Right ventricle myocardium superior (tissue), 1 donor: ENCODE measurements at regions not wholly inside any gene's neighbourhood (a gene's known extent, or its start where the extent isn't known, plus 50 kb on each side); places are given as distances from the start of the nearest gene placed in this dataset.

Source experiments
- ATAC-seq: fragments of 200-7000 bp; cut with Tn5 transposase; one replicate; pipeline ENCODE4 v1.9.1; 2020; ENCODE audit warnings: mild to moderate bottlenecking; ENCODE audit not compliant: poor library complexity
- DNase-seq: peaks from one replicate; pipeline ENCODE4 v3.0.0-alpha.2; 2020
- intact Hi-C: fragments of 100-400 bp; cut with DNase I; formaldehyde crosslinking; loops from one replicate; pipeline ENCODE4 v1.11.2; 2022
- donor health status: DM: no; HTN: yes; CAD: no; lungs with severe emphysema.

DNA sequence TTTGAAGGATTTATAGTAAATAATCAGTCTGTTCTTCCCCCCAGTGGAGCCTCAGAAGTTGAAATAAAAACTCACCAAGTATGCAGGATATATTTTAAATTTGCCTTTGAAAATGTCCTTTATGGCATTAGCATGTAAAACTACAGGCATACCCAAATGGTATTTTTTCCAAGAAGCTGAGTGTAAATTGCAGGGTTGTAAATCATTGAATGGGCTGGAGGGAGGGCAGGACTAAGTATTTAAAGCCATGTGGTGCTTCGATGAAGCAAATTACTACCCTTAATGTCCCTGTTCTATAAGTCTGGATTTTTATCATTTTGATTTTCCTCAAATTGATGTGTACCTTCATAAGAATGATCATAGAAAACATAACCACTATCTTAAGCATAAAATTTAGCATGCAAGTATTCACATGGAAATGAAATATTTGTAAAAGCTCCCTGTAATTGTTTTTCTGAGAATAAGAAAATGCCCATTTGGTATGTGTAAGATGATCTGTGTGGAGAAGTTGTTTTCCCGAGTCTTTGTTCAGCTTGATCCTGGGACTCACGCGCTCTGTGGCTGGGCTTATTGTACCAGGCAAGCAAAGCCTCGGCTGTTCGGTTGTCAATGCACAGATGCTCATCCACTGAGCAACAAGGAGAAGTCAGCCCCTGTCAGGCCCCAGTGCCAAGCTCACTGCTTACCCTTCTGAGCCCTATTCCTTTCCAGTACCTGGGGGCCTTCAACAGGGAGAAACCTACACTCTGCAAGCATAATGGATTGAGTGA, 66.7 kb downstream of the CD164 start:
- intact Hi-C loops = no loop called here
- DNase-seq = no peak
- no peak for ATAC-seq

- no peak for DNase-seq
- intact Hi-C loops = no loop called here
- no peak for ATAC-seq
Observed at GRCh38 chr6:109314313-109314712, 68.0 kb downstream of the CD164 start.

GRCh38 chr6:109313139-109313538, 69.1 kb downstream of the CD164 start:
- DNase-seq (no peak), ATAC-seq (peak; percentile 73)
- intact Hi-C loops = no loop called here

- intact Hi-C loops = no loop called here
- ATAC-seq (no peak), DNase-seq (no peak)
Observed at GRCh38 chr6:109311471-109311870, 70.8 kb downstream of the CD164 start.

DNA sequence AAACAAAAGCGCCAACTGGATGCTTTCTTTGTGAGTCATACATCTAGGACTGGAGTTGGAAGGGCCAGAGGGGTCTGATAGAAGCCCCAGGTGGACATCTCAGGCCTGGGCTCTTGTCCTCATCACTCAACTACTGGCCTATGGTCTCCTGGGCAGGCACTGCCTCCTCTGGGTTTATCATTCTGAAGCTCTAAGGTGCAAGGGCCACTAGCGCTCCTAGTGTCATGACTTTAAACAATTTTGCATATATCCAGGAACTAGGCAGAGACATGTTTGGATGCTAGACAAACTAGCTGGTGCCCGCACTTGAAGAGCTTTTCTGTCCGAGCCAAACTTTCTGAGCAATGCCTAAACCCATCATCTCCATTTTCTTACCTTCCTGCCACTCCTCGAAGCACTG, 72.3 kb downstream of the CD164 start:
- DNase-seq = no peak

DNA sequence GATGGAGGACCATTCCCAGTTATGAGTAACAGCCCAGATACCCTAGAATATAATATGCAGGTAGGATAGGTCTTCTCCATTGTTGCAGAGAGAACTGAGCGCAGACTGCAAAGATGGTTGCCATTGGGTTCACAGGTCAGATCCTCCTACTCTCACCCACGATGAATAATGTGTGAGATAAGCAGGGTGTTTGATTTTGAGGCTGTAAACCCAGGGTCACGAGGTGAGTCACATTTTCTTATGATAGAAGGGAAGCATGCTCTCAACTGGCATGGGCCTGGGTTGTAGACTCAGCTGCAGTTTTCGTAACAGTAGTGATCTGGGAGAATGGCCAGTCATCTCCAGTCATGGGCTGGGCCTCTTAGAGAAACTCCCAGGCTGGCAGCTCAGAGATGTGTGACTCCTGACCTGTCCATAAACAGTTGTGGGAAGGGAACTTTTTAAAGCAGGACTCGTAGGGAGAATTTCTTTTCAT, 74.2 kb downstream of the CD164 start:
- intact Hi-C loops = no loop called here
- ATAC-seq (peak; percentile 84), DNase-seq (no peak)

More for the DNA sequence above, 72.3 kb downstream of the CD164 start:
- ATAC-seq = no peak
- intact Hi-C loops = no loop called here

DNA sequence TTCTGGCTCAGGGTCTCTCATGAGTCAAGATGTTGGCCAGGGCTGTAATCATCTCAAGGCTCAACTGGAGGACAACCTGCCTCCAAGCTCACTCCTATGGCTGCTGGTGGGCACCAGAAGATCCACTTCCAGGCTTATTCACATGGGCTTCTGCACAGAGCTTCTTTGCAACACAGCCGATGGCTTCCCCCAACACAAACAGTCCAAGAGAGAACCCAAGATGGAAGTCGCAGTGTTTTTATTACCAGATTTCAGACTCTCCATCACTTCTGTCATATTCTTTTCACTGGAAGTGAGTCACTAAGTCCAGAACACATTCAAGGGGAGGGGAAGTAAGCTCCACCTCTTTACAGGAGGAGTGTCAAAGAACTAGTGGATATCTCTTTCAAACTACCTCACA, 75.5 kb downstream of the CD164 start:
- intact Hi-C loops = no loop called here
- ATAC-seq (no peak), DNase-seq (no peak)

GRCh38 chr6:109305028-109305427, 77.2 kb downstream of the CD164 start:
- intact Hi-C loops = no loop called here
- DNase-seq (no peak), ATAC-seq (no peak)

GRCh38 chr6:109304284-109305015, 77.8 kb downstream of the CD164 start:
- intact Hi-C loops = no loop called here
- no peak for ATAC-seq
- no peak for DNase-seq

GRCh38 chr6:109303640-109304283, 78.5 kb downstream of the CD164 start:
- no peak for DNase-seq
- intact Hi-C loops = no loop called here
- no peak for ATAC-seq

DNA sequence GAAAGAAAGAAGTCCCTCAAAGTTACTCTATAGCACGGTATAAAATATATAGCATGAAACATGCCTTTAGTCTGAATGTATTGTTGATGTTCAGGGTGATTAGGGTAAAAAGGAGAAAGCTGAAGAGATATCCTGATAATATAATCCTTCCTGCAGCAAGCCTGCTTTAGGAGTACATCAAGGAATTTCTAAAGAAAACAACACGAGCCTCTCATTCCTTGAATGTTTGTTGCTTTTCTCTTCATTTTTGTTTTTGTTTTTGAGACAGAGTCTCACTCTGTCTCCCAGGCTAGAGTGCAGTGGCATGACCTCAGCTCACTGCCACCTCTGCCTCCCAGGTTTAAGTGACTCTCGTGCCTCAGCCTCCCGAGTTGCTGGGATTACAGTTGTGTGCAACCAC, 79.1 kb downstream of the CD164 start:
- intact Hi-C loops = no loop called here
- DNase-seq (no peak), ATAC-seq (no peak)

- no peak for ATAC-seq
Observed at GRCh38 chr6:109302176-109302575, 80.1 kb downstream of the CD164 start.

GRCh38 chr6:109301418-109301817, 80.8 kb downstream of the CD164 start:
- ATAC-seq = no peak
- intact Hi-C loops = no loop called here
- no peak for DNase-seq

More at GRCh38 chr6:109302176-109302575, 80.1 kb downstream of the CD164 start:
- DNase-seq = no peak
- intact Hi-C loops = no loop called here

- ATAC-seq (no peak), DNase-seq (no peak)
- intact Hi-C loops = no loop called here
Observed at GRCh38 chr6:109300874-109301273, 81.4 kb downstream of the CD164 start.

- DNase-seq = no peak
- intact Hi-C loops = no loop called here
- peak; percentile 92 for ATAC-seq
Observed at GRCh38 chr6:109299776-109300564, 82.3 kb downstream of the CD164 start.

GRCh38 chr6:109299265-109299607, 83.0 kb downstream of the CD164 start:
- intact Hi-C loops = no loop called here
- ATAC-seq (no peak), DNase-seq (no peak)

DNA sequence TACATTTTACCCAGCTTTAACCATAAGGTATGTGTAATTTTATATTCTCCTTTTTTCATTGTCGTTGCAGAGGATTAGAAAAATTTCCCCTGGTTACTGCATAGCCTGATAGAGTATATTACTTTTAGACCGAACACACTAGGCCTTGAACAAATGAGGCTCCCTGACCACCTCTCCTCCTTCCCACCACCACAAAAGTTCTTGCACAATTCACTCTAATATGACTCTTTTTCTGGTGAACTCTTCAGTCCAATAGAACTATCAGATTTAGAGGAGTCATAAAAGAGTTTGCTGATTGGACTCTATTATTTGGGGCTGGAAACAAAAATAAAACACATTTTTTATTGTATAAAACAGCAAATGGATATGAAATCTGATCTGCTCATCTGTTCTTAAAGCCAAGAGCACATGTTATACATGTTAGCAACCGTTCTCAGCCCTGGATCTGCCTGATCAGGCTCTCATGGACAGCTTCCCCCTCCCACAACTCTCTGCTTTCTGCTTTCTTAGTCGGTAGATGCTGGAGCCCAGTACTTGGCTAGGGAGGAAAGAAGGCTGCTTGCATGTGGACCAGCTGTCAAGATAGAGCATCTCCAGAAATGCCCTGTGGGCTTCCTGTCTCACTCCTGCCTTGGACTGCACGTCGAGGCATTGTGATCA, 83.5 kb downstream of the CD164 start:
- ATAC-seq (no peak), DNase-seq (no peak)
- intact Hi-C loops = no loop called here

GRCh38 chr6:109297406-109298110, 84.7 kb downstream of the CD164 start:
- intact Hi-C loops = no loop called here
- no peak for DNase-seq
- ATAC-seq = no peak
